ENCODE measurements at regions not wholly inside any gene's neighbourhood (a gene's known extent, or its start where the extent isn't known, plus 50 kb on each side); places are given as distances from the start of the nearest gene placed in this dataset.

DNA sequence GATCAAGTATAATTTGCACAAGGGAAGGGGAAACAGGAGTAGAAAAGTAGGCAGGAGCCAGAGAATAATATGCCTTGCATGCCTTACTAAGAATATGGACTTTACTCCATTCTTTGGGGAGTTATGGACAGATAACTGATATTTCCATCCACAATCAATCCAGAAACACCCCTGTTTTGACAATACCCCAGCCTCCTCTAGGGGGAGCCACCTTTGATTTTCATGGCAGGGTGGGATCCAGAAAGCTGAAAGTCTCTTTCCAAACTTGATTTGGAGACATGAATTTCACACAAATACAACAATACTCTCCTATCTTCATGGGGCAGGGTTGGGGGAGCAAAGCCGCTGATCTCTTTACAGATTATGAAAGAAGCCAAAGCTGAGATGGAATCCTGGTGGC lies 404.1 kb downstream of the FOXA2 start:
- 0 out of 2 replicates have a peak, but pooled peaks cover 3% of the 10 kb centered on the region for H3K27me3 ChIP-seq
- H3K4me1 ChIP-seq, result no peaks in the 10 kb centered on the region
- no peak overlapping the region for H3K4me3 ChIP-seq
- no peaks in the 10 kb centered on the region for H3K36me3 ChIP-seq
- peak in 1 of 2 experiments; percentile 24 for DNase-seq
- no peak overlapping the region for H3K27ac ChIP-seq
- H3K9me3 ChIP-seq (replicated peaks), result no peaks in the 10 kb centered on the region

GRCh38 chr20:22160101-22160652 lies 424.2 kb downstream of the FOXA2 start:
- DNase-seq, result no peak
- Histone ChIP-seq H3K27me3 (peaks cover 16% of the 10 kb centered on the region), H3K4me3 (no peak overlapping the region), H3K4me1 (no peaks in the 10 kb centered on the region), H3K27ac (no peak overlapping the region), H3K9me3 (replicated peaks) (no peaks in the 10 kb centered on the region), H3K36me3 (no peaks in the 10 kb centered on the region)

DNA sequence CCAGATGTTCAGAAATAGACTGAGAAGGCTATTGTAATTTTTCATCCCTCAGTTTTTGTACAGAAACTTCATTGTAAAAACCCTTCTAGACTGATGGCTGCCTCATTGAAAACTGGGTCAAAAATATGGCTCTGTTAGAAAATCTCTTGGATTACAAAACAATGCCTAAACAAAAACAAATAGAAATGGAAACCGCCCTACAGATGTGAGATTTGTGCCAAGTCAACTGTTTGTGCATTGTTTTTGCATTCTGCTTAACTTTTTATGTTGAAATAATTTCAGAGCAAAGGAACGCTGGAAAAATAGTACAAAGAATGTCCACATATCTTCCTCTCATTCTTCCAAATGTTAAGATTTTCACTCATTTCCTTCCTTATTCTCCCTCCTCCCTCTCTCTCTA lies 425.1 kb downstream of the FOXA2 start:
- H3K4me3 ChIP-seq, result no peak overlapping the region
- no peaks in the 10 kb centered on the region for H3K36me3 ChIP-seq
- H3K9me3 ChIP-seq (replicated peaks), result no peaks in the 10 kb centered on the region
- peaks cover 16% of the 10 kb centered on the region for H3K27me3 ChIP-seq
- H3K4me1 ChIP-seq, result no peaks in the 10 kb centered on the region
- no peak overlapping the region for H3K27ac ChIP-seq
- no peak for DNase-seq

DNA sequence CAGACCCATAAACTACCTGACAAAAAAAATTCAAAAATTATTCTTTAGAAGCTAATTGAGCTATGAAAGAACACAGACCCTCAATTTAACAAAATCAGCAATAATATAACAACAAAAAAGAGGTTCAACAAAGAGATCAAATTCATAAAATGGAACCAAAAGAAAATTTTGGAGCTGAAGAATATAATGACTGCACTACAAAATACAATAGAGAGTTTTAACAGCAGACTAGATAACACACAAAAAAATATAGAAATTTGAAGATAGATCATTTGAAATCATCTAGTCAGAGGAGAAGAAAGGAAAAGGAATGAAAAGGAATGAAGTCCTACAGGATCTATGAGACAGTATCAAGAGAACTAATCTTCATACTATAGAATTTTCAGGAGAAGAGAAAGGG lies 422.1 kb downstream of the PAX1 start:
- Histone ChIP-seq H3K27me3 (no peaks in the 10 kb centered on the region), H3K27ac (no peak overlapping the region), H3K4me1 (no peaks in the 10 kb centered on the region), H3K9me3 (replicated peaks) (no peaks in the 10 kb centered on the region; the same call in 1 of the 2 replicates), H3K4me3 (no peak overlapping the region), H3K36me3 (no peaks in the 10 kb centered on the region)
- no peak for DNase-seq

GRCh38 chr20:22106308-22106938 lies 401.0 kb downstream of the PAX1 start:
- peak in 1 of 2 experiments; percentile 31 for DNase-seq
- H3K27ac ChIP-seq, result no peak overlapping the region

DNA sequence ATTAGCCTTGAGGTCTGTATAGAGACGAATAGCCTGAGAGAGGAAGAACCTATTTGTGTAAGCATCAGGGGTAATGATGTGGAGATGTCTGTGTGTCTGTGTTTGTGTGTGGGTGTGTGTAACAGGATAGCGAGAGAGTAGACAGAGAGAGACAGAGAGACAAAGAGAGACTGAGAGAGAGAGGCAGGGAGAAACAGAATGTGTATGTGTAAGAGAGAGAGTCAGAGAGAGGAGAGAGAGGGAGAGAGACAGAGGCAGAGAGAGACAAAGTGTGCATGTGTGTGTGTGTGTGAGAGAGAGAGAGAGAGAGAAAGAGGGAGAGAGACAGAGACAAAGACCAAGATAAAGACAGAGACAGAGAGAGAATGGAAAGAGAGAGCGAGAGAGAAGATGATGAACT lies 396.1 kb downstream of the PAX1 start:
- no peaks in the 10 kb centered on the region for H3K27me3 ChIP-seq
- H3K4me3 ChIP-seq, result no peak overlapping the region
- no peak for DNase-seq
- no peaks in the 10 kb centered on the region; the same call in 1 of the 2 replicates for H3K9me3 ChIP-seq (replicated peaks)
- no peaks in the 10 kb centered on the region for H3K36me3 ChIP-seq
- no peak overlapping the region for H3K27ac ChIP-seq
- no peaks in the 10 kb centered on the region for H3K4me1 ChIP-seq

More at GRCh38 chr20:22106308-22106938, 401.0 kb downstream of the PAX1 start:
- H3K9me3 ChIP-seq (replicated peaks), result no peaks in the 10 kb centered on the region
- no peaks in the 10 kb centered on the region for H3K36me3 ChIP-seq
- H3K4me1 ChIP-seq, result no peaks in the 10 kb centered on the region
- no peak overlapping the region for H3K4me3 ChIP-seq
- H3K27me3 ChIP-seq, result no peaks in the 10 kb centered on the region

DNA sequence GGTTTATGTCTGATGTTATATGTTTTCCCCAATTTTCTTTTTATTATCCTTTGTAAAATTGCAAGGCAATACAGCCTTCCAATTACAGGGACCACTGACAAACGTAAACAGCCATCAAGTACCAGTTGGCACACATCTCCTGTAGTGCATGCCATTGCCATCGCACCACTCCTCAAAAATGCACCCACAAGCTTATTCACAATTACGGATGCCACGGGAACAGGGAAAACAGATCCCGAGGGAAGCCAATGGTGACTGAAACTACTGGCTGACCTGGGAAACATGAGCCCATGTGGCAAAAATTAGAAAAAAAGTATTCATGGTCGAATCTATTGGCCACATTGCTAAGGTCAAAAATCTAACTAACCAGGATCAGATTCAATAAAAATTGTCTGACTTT lies 395.2 kb downstream of the PAX1 start:
- Histone ChIP-seq H3K36me3 (no peaks in the 10 kb centered on the region), H3K9me3 (replicated peaks) (no peaks in the 10 kb centered on the region; the same call in 1 of the 2 replicates), H3K27ac (no peak overlapping the region), H3K27me3 (no peaks in the 10 kb centered on the region), H3K4me3 (no peak overlapping the region), H3K4me1 (no peaks in the 10 kb centered on the region)
- DNase-seq, result no peak

DNA sequence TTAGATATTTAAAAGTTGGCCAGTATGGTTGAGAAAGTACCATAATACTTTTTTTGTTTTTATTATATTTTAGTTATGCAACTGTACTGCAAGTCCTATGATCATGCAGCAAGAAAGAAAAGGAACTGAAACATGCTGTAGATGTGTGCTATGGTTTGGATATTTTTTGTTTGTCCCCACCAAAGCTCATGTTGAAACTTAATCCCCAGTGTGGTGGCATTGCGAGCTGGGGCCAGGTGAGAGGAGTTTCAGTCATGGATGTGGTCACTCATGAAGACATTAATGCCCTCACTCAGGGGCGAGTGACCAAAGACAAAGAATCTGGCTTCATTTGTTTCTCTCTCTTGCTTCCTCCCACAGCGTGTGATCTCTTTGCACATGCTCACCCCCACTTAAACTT lies 393.9 kb downstream of the PAX1 start:
- no peak overlapping the region for H3K4me3 ChIP-seq
- no peaks in the 10 kb centered on the region; the same call in 1 of the 2 replicates for H3K9me3 ChIP-seq (replicated peaks)
- H3K4me1 ChIP-seq, result no peaks in the 10 kb centered on the region
- DNase-seq, result no peak
- H3K27me3 ChIP-seq, result no peaks in the 10 kb centered on the region
- no peaks in the 10 kb centered on the region for H3K36me3 ChIP-seq
- H3K27ac ChIP-seq, result no peak overlapping the region

- Histone ChIP-seq H3K9me3 (replicated peaks) (no peaks in the 10 kb centered on the region; the same call in 1 of the 2 replicates), H3K27me3 (no peaks in the 10 kb centered on the region), H3K36me3 (no peaks in the 10 kb centered on the region), H3K4me1 (no peaks in the 10 kb centered on the region), H3K4me3 (no peak overlapping the region), H3K27ac (no peak overlapping the region)
- DNase-seq, result no peak
Measured at GRCh38 chr20:22098511-22098910, 393.0 kb downstream of the PAX1 start.

DNA sequence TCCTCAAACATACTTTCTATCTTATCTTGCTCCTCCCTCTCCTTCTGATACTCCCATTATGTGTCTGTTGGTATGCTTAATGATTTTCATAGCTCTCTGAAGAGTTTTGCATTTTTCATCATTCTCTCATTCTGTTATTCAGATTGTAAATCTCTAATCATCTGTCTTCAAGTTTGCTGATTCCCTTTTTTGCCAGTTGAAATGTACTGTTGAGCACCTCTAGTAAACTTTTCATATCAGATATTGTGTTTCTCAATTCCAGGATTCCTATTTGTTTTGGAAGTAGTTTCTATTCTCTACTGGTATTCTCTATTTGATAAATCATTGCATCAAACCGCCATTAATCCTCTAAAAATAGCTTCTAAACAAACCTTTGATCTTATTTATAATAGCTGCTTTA lies 387.7 kb downstream of the PAX1 start:
- no peak overlapping the region for H3K4me3 ChIP-seq
- H3K36me3 ChIP-seq, result no peaks in the 10 kb centered on the region
- H3K9me3 ChIP-seq (replicated peaks), result 0 out of 2 replicates have a peak, but pooled peaks cover 2% of the 10 kb centered on the region
- H3K27ac ChIP-seq, result no peak overlapping the region
- H3K4me1 ChIP-seq, result no peaks in the 10 kb centered on the region
- no peaks in the 10 kb centered on the region for H3K27me3 ChIP-seq
- no peak for DNase-seq

- no peak overlapping the region for H3K4me3 ChIP-seq
- H3K27ac ChIP-seq, result no peak overlapping the region
- H3K36me3 ChIP-seq, result no peaks in the 10 kb centered on the region
- no peaks in the 10 kb centered on the region for H3K27me3 ChIP-seq
- H3K9me3 ChIP-seq (replicated peaks), result 0 out of 2 replicates have a peak, but pooled peaks cover 2% of the 10 kb centered on the region
- H3K4me1 ChIP-seq, result no peaks in the 10 kb centered on the region
- no peak for DNase-seq
Measured at GRCh38 chr20:22088882-22089281, 383.4 kb downstream of the PAX1 start.

- Histone ChIP-seq H3K36me3 (no peaks in the 10 kb centered on the region), H3K27ac (no peak overlapping the region), H3K27me3 (no peaks in the 10 kb centered on the region), H3K4me1 (no peaks in the 10 kb centered on the region), H3K9me3 (replicated peaks) (no peaks in the 10 kb centered on the region), H3K4me3 (no peak overlapping the region)
- no peak for DNase-seq
Measured at GRCh38 chr20:22080985-22081384, 375.5 kb downstream of the PAX1 start.

DNA sequence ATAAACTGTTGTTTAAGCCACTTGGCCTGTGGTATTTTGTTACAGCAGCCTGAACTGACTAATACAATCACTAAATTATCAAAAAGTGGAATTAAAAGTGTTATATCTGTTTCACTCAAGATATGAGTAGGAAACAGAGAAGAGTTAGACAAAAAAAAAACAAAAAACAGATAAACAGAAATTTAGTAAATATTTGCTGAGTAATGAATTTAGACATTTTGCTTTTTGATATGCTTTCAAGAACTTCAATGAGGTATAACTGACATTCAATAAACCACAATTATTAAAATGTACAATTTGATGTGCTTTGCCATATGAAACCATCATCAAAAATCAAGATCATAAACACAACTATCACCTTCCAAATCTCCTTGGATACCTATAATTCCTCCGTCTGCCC lies 369.2 kb downstream of the PAX1 start:
- Histone ChIP-seq H3K27ac (no peak overlapping the region), H3K27me3 (no peaks in the 10 kb centered on the region), H3K4me3 (no peak overlapping the region), H3K9me3 (replicated peaks) (no peaks in the 10 kb centered on the region), H3K4me1 (no peaks in the 10 kb centered on the region), H3K36me3 (no peaks in the 10 kb centered on the region)
- DNase-seq, result no peak

DNA sequence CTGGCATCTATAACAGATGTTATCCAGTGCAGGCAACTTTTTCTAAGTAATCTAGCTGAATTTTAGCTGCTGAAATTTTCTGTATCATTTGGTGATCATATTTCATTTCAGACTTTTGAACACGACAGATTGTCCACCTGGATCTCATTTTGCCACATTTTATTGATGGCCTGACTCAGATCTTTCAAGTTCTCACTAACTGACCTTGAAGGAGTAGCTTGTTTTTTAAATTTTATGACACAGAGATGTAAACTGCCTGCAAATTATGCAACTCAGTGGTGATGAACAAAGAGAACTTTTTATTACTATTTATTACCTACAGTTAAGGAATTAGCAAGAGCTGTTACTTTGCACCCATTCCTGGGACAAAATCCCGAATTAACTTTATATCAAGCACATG lies 366.4 kb downstream of the PAX1 start:
- H3K4me1 ChIP-seq, result no peaks in the 10 kb centered on the region
- H3K36me3 ChIP-seq, result no peaks in the 10 kb centered on the region
- no peaks in the 10 kb centered on the region for H3K9me3 ChIP-seq (replicated peaks)
- no peak for DNase-seq
- H3K4me3 ChIP-seq, result no peak overlapping the region
- H3K27me3 ChIP-seq, result no peaks in the 10 kb centered on the region
- no peak overlapping the region for H3K27ac ChIP-seq

DNA sequence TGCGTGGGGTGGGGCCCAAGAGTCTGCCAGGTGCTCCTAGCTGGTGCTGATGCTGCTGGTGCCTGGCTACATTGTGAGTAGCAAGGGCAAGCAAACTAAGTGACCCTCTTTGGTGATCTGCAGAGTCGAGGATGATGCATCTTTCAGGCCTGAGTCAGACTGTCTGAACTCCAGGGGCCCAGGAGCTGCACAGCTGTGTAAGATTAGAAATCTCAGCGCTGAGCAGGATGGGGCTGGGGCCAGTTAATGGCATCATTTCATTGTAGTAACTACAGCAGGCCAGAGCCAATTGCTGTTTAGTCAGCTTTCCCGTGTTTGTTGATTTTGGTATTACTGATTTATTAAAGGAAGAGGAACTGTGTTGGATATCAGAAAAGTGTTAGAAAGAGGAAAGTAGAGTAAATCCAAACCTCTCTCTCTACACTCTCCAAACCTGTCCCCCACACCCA lies 365.2 kb downstream of the PAX1 start:
- Histone ChIP-seq H3K27ac (no peak overlapping the region), H3K36me3 (no peaks in the 10 kb centered on the region)
- no peak for DNase-seq

DNA sequence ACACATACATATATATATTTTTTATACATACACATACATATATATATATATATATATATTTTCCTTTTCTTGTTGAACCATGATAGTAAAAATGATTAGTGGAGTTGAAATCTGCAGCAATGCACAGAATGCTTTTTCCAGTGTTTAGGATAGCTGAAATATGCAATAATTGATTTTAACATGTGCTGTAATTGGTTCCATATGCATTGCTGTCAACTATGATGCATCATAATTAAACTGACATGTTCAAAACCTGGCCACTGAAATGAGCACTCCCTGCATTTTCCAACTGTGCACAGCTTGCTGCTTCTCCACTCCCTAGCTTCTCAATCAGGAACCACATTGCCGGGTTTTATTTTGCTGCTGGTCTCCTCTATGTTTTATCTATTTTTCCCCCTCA lies 358.3 kb downstream of the PAX1 start:
- Histone ChIP-seq H3K9me3 (replicated peaks) (no peaks in the 10 kb centered on the region), H3K4me1 (no peaks in the 10 kb centered on the region), H3K27me3 (no peaks in the 10 kb centered on the region; the same call in 1 of the 2 replicates), H3K36me3 (no peaks in the 10 kb centered on the region), H3K4me3 (no peak overlapping the region), H3K27ac (no peak overlapping the region)
- no peak for DNase-seq

More for the DNA sequence above, 365.2 kb downstream of the PAX1 start:
- H3K27me3 ChIP-seq, result no peaks in the 10 kb centered on the region
- no peaks in the 10 kb centered on the region for H3K9me3 ChIP-seq (replicated peaks)
- H3K4me3 ChIP-seq, result no peak overlapping the region
- no peaks in the 10 kb centered on the region for H3K4me1 ChIP-seq
